Mesothelial cell of epicardium (in vitro differentiated cells): ENCODE measurements at regions not wholly inside any gene's neighbourhood (a gene's known extent, or its start where the extent isn't known, plus 50 kb on each side); places are given as distances from the start of the nearest gene placed in this dataset.
"Not testable (repeated sequence)": the region's sequence is repeated elsewhere in the genome, so short reads cannot be mapped to it uniquely, and the experiment has no call there.

Experiments
- DNase-seq, 2 experiments: peaks; one replicate each; pipeline ENCODE4 v3.0.0; 2021; ENCODE audit warnings: low spot score in 2 of 2; ENCODE audit not compliant: unreplicated experiment in 2 of 2
- H3K27ac Mint-ChIP-seq: 2 replicates; pipeline ENCODE4 v1.8.0; 2021; ENCODE audit warnings: mixed read lengths
- H3K27me3 Mint-ChIP-seq: 2 replicates; pipeline ENCODE4 v1.8.0; 2021; ENCODE audit warnings: low read depth, mixed read lengths
- H3K36me3 Mint-ChIP-seq: 2 replicates; pipeline ENCODE4 v1.8.0; 2021; ENCODE audit warnings: mixed read lengths
- H3K4me1 Mint-ChIP-seq: 2 replicates; pipeline ENCODE4 v1.8.0; 2021; ENCODE audit warnings: mixed read lengths
- H3K4me3 Mint-ChIP-seq: 2 replicates; pipeline ENCODE4 v1.8.0; 2021; ENCODE audit warnings: mild to moderate bottlenecking, moderate library complexity, mixed read lengths
- H3K9me3 Mint-ChIP-seq: 2 replicates; pipeline ENCODE4 v1.8.0; 2021; ENCODE audit warnings: mixed read lengths
- TF ChIP-seq, protein P1 (sequence below): fragments of 200-600 bp; sonication (generic); IDR thresholded peaks from one replicate; pipeline ENCODE4 v1.5.0; 2021; ENCODE audit warnings: antibody characterized with exemption; ENCODE audit not compliant: unreplicated experiment

DNA sequence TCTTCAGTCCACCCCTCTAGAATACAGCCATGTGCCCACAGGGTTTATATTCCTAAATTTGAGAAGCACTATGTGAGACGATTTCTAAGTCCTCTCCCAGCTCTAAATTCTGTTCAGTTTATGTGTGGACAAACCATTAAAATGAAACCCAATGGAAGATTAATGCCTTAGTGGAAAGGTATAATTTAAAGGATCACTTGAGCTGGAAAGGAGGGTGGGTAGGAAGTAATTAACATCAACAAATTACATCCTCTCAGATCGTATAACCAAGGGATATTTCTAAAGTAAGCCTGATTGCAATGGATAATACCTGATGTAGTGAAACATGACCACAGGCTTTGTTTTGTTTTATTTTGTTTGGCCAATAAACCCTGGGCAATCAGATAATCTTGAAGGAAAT, 511.0 kb upstream of the COBL start:
- Mint-ChIP-seq H3K36me3 (no peaks in the 10 kb centered on the region), H3K27me3 (no peaks in the 10 kb centered on the region)
- DNase-seq, result no peak

DNA sequence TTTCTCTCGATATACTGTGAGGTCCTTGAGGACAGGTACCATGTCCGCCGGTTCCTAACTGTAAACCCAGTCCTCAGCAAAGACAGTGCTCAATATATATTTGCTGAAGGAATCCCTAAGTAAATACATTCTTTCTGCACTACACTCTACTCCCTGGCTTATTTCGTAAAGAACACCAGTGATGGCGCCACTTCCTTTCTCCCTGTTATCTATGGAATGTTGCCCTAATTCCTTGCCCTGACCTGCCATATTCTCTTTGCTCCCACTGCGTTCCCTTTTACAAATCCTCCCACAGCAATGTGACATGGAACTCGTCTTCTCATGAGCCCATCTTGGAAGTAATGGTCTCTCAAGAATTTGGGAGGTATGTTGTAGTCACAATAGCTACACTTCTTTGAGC, 507.4 kb upstream of the COBL start:
- H3K27me3 Mint-ChIP-seq, result no peaks in the 10 kb centered on the region
- peaks cover 2% of the 10 kb centered on the region for H3K9me3 Mint-ChIP-seq
- no peak for DNase-seq
- no peak overlapping the region for H3K4me3 Mint-ChIP-seq
- no peaks in the 10 kb centered on the region for H3K4me1 Mint-ChIP-seq
- no peak overlapping the region for H3K27ac Mint-ChIP-seq
- TF ChIP-seq, protein P1, sequence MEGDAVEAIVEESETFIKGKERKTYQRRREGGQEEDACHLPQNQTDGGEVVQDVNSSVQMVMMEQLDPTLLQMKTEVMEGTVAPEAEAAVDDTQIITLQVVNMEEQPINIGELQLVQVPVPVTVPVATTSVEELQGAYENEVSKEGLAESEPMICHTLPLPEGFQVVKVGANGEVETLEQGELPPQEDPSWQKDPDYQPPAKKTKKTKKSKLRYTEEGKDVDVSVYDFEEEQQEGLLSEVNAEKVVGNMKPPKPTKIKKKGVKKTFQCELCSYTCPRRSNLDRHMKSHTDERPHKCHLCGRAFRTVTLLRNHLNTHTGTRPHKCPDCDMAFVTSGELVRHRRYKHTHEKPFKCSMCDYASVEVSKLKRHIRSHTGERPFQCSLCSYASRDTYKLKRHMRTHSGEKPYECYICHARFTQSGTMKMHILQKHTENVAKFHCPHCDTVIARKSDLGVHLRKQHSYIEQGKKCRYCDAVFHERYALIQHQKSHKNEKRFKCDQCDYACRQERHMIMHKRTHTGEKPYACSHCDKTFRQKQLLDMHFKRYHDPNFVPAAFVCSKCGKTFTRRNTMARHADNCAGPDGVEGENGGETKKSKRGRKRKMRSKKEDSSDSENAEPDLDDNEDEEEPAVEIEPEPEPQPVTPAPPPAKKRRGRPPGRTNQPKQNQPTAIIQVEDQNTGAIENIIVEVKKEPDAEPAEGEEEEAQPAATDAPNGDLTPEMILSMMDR, result no peak
- no peaks in the 10 kb centered on the region for H3K36me3 Mint-ChIP-seq

More for the DNA sequence above, 511.0 kb upstream of the COBL start:
- Mint-ChIP-seq H3K4me3 (no peak overlapping the region), H3K4me1 (no peaks in the 10 kb centered on the region), H3K27ac (no peak overlapping the region), H3K9me3 (peaks cover 18% of the 10 kb centered on the region)
- TF ChIP-seq, protein P1, result no peak

DNA sequence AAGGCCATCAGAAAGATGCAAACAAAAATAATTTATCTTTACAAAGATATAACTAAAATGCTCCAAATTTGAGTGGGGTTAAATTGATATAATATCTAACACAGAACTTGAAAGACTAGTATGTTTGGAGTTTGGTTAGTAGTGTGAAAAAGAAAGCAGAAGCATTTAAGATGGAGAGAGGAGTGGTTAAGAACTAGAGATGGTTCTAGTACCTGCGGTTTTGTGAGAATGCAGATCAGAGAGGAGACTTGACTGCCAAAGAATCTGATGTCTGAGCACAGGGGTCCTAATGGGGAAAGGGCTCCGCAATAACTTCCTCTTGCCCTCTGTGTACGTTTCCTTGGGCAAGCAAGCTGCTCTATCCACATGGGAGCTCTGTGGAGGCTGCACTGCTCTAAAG, 506.8 kb upstream of the COBL start:
- no peaks in the 10 kb centered on the region for H3K36me3 Mint-ChIP-seq
- H3K4me1 Mint-ChIP-seq, result no peaks in the 10 kb centered on the region
- peaks cover 2% of the 10 kb centered on the region for H3K27me3 Mint-ChIP-seq
- no peak overlapping the region for H3K4me3 Mint-ChIP-seq
- no peaks in the 10 kb centered on the region for H3K9me3 Mint-ChIP-seq
- DNase-seq, result no peak
- no peak overlapping the region for H3K27ac Mint-ChIP-seq
- TF ChIP-seq, protein P1, result no peak

DNA sequence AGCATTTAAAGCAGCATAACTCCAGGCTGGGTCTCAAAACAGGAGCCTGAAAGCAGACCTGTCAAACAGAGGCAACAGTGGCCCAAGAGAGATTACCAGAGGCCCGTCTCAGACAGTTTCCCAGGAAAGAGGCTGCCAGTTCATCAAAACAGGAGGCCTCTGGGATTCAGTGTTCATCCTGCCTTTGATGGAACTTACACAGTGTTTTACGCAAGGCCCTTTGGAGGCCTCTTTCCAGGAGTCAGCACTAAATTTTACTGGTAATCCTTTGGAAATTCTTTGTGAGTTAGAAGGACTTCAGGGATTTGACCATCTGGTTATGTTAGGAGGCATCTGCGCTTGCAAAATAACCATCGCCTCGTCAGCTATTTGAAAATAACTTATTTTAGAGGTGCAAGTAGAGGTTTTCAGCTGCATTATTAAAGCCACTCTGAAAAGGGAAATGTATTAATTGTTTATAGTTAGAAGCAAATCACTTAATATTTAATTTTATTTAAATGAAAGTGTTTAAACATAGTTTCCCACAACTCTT, 501.2 kb upstream of the COBL start:
- TF ChIP-seq, protein P1, result no peak
- no peak for DNase-seq
- Mint-ChIP-seq H3K4me3 (no peak overlapping the region), H3K27ac (no peak overlapping the region), H3K9me3 (no peaks in the 10 kb centered on the region), H3K36me3 (no peaks in the 10 kb centered on the region), H3K4me1 (no peaks in the 10 kb centered on the region), H3K27me3 (peaks cover 4% of the 10 kb centered on the region)

DNA sequence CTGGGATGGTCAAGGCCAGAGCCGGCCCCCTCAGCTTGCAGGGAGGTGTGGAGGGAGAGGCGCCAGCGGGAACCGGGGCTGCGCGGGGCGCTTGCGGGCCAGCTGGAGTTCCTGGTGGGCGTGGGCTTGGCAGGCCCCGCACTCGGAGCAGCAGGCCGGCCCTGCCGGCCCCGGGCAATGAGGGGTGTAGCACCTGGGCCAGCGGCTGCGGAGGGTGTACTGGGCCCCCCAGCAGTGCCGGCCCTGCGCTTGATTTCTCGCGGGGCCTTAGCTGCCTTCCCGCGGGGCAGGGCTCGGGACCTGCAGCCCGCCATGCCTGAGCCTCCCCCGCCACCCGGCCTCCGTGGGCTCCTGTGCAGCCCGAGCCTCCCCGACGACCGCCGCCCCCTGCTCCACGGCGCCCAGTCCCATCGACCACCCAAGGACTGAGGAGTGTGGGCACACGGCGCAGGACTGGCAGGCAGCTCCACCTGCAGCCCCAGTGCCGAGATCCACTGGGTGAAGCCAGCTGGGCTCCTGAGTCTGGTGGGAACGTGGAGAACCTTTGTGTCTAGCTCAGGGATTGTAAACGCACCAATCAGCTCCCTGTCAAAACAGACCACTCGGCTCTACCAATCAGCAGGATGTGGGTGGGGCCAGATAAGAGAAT, 489.3 kb upstream of the COBL start:
- not testable (repeated sequence) for H3K27ac Mint-ChIP-seq

DNA sequence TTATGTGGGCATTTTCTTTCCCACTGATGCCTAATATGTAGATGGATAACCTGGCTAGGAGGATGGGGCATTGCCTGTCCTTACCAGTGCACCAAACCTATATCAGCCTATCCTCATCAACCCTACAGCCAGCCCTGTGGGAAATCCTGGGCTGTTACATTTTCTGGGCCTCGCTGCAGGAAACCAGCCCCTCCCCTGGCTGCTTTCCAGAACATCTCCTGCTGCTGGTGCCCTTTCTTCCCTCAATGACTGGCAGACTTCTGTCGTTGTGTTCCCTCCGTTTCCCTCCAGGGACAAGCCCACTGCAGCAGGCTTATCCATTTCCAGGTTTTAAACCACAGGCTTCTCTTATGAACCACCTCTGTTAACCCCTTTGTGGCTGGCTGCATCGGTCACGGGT, 486.1 kb upstream of the COBL start:
- Mint-ChIP-seq H3K27me3 (no peaks in the 10 kb centered on the region), H3K9me3 (no peaks in the 10 kb centered on the region), H3K4me1 (peaks cover 3% of the 10 kb centered on the region), H3K36me3 (no peaks in the 10 kb centered on the region), H3K4me3 (no peak overlapping the region), H3K27ac (no peak overlapping the region)
- TF ChIP-seq, protein P1, result no peak
- DNase-seq, result no peak

More for the DNA sequence above, 489.3 kb upstream of the COBL start:
- not testable (repeated sequence) for H3K27me3 Mint-ChIP-seq, H3K36me3 Mint-ChIP-seq, H3K4me1 Mint-ChIP-seq, H3K4me3 Mint-ChIP-seq, DNase-seq, H3K9me3 Mint-ChIP-seq
